Heart right ventricle (tissue), 16 donors: ENCODE measurements at regions not wholly inside any gene's neighbourhood (a gene's known extent, or its start where the extent isn't known, plus 50 kb on each side); places are given as distances from the start of the nearest gene placed in this dataset.

Experiments
- ATAC-seq, 8 donors: fragments of 200-7000 bp; cut with Tn5 transposase; one replicate each; pipeline ENCODE4 v1.9.1; 2020; ENCODE audit warnings: mild to moderate bottlenecking in 8 of 8, moderate library complexity in 8 of 8, moderate number of reproducible peaks in 1 of 8
- DNase-seq, 2 donors: peaks; one replicate each; pipeline ENCODE4 v3.0.0-alpha.2; 2020
- H3K27ac ChIP-seq, 10 donors: fragments of 200-600 bp; sonication (generic) in 2 of 10; one replicate each; pipeline versions ENCODE4 v1.5.0 to v1.8.0; 2020 to 2022; ENCODE audit warnings: mild to moderate bottlenecking in 3 of 10
- H3K27me3 ChIP-seq, 7 donors: fragments of 200-600 bp; one replicate each; pipeline ENCODE4 v1.8.0; 2021 to 2022; ENCODE audit warnings: mild to moderate bottlenecking in 2 of 7
- H3K36me3 ChIP-seq, 9 donors: fragments of 200-600 bp; sonication (generic) in 1 of 9; one replicate each; pipeline versions ENCODE4 v1.5.0 to v1.8.0; 2020 to 2022; ENCODE audit warnings: mild to moderate bottlenecking in 2 of 9
- H3K4me1 ChIP-seq, 9 donors: fragments of 200-600 bp; sonication (generic) in 1 of 9; one replicate each; pipeline versions ENCODE4 v1.5.0 to v1.8.0; 2020 to 2022; ENCODE audit warnings: mild to moderate bottlenecking in 4 of 9
- H3K4me3 ChIP-seq, 10 donors: fragments of 200-600 bp; sonication (generic) in 2 of 10; one replicate each; pipeline versions ENCODE4 v1.5.0 to v1.8.0; 2020 to 2022; ENCODE audit warnings: mild to moderate bottlenecking in 7 of 10, moderate library complexity in 2 of 10
- H3K9me3 ChIP-seq, 11 donors: fragments of 200-600 bp in 10 of 11; sonication (generic) in 2 of 11; one replicate each; pipeline versions ENCODE4 v1.5.0 to v1.8.0; 2013 to 2022; ENCODE audit warnings: mild to moderate bottlenecking in 2 of 11, control low read depth in 1 of 11, moderate library complexity in 1 of 11
- CTCF ChIP-seq, 9 donors: fragments of 200-600 bp; sonication (generic) in 2 of 9; IDR thresholded peaks; one replicate each; pipeline versions ENCODE4 v1.5.0 to v1.8.0; 2021 to 2022; ENCODE audit warnings: antibody characterized with exemption in 9 of 9, mild to moderate bottlenecking in 5 of 9, moderate library complexity in 1 of 9
- WGBS, 2 donors: extraction: QIAGEN DNeasy Blood & Tissue Kit; methylation state at CpG; one replicate each; pipeline ENCODE4 v1.1.7; 2013; ENCODE audit warnings: inconsistent platforms in 1 of 2; 5-methylcytosine and 5-hydroxymethylcytosine counted together
- intact Hi-C, 10 donors: fragments of 100-400 bp; cut with DNase I; formaldehyde crosslinking; loops; one replicate each; pipeline versions ENCODE4 v1.11.1 to v1.14.2; 2022
- donor health status: Arrhythmogenic right ventricular cardiomyopathy.
- donor health status: ischemic (EF 13 %, LVEDD 7.1; RV severe dilation, severe dysfunction).
- donor health status: healthy with polysubstance abuse.
- donor health status: DM: no; HTN: yes; CAD: no.
- donor health status: DM: no; HTN: no; CAD: no.
- donor health status: ischemic (EF 25% LVEDD 6.9; RV normal size, moderate dysfunction).
- donor health status: ischemic (EF 25% LVEDD 5.7; RV mildly dilated, moderate dysfunction).
- donor health status: healthy.
- donor health status: DM: yes; HTN: yes; CAD: no.
- donor health status: Ischemic cardiomyopathy.
- donor health status: ischemic (EF 35%, LVEDD 5.7; RV mildly dilated, moderate dysfunction).
- donor health status: nonischemic (EF 11% LVEDD 7.7; RV severe dilation, severe dysfunction).
- donor health status: DM: yes; HTN: yes; CAD: no.
- donor health status: PGD.
- donor health status: ischemic (EF 29% LVEDD 5.4; RV normal size, mild dysfunction).
- donor health status: nonischemic (EF 23%, LVEDD 6.1; RV moderate dilation, normal function).

GRCh38 chr3:55296030-55296429, 191.1 kb downstream of the WNT5A start:
- Histone ChIP-seq H3K9me3 (peaks cover 0 to 14% (median 0%) of the 10 kb centered on the region in 11 donors), H3K36me3 (no peaks in the 10 kb centered on the region), H3K4me1 (no peaks in the 10 kb centered on the region), H3K27ac (no peak overlapping the region), H3K27me3 (no peaks in the 10 kb centered on the region), H3K4me3 (no peak overlapping the region)
- no peak for ATAC-seq
- intact Hi-C loops = no loop called here
- 83 to 93% methylated on average over 2 of the region's 2 CpGs for WGBS, 2 donors
- DNase-seq = no peak
- no peak for TF ChIP-seq CTCF (IDR thresholded peaks at IDR 0.05)

DNA sequence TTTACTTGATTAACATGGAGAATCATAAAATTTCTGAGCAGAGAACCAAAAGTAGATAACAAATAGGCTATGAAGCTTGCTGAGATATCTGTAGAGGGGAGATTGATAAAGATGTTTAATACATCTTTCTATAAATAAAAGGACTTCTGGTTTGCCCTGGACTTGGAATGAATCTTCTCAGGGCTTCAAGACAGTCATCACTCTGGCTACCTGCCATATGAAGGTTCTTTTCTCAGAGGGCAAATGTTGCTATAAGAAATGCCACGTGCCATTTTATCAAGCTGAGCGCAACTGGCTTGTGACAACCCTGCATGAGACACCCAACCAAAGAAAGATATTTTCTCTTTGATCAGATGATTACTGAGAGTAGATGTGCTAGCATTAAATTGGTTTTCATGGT, 192.5 kb downstream of the WNT5A start:
- intact Hi-C loops = no loop called here
- WGBS, 2 donors = 76 to 82% methylated on average over 2 of the region's 2 CpGs
- peaks cover 0 to 10% (median 0%) of the 10 kb centered on the region in 11 donors for H3K9me3 ChIP-seq
- no peak for DNase-seq
- ATAC-seq = no peak
- H3K27me3 ChIP-seq = no peaks in the 10 kb centered on the region
- TF ChIP-seq CTCF (IDR thresholded peaks at IDR 0.05) = no peak
- H3K4me1 ChIP-seq = no peaks in the 10 kb centered on the region
- no peak overlapping the region for H3K27ac ChIP-seq
- H3K4me3 ChIP-seq = no peak overlapping the region
- no peaks in the 10 kb centered on the region for H3K36me3 ChIP-seq

DNA sequence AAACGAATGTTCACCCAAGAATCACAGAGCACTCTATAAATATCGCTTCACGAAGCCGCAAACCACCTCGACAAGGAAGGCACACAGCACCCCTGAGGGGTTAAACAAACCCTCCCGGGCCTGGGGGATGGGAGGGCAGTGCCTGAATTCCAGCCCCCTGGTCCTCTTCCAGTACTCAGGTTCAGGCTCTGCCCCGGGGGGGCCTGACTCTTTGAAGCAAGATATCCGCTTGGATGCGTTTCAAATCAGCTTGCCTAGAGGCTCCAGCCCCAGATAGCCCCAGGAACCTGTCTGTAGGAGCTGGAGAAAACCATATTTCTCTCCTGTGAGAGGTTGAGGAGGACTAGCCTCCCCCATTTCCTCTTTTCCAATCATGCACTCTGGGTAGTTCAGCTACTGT, 194.7 kb downstream of the WNT5A start:
- no peak for TF ChIP-seq CTCF (IDR thresholded peaks at IDR 0.05)
- no peaks in the 10 kb centered on the region for H3K36me3 ChIP-seq
- H3K27ac ChIP-seq = no peak overlapping the region
- intact Hi-C loops = no loop called here
- no peaks in the 10 kb centered on the region for H3K27me3 ChIP-seq
- DNase-seq = no peak
- WGBS, 2 donors = 17 to 23% methylated on average over 9 of the region's 9 CpGs
- no peaks in the 10 kb centered on the region for H3K4me1 ChIP-seq
- H3K9me3 ChIP-seq = no peaks in the 10 kb centered on the region
- no peak overlapping the region for H3K4me3 ChIP-seq
- no peak for ATAC-seq

GRCh38 chr3:55288657-55289056, 198.4 kb downstream of the WNT5A start:
- H3K9me3 ChIP-seq = no peaks in the 10 kb centered on the region
- no peaks in the 10 kb centered on the region for H3K27me3 ChIP-seq
- ATAC-seq = no peak
- no peaks in the 10 kb centered on the region for H3K36me3 ChIP-seq
- H3K27ac ChIP-seq = no peak overlapping the region
- DNase-seq = no peak
- no peak for TF ChIP-seq CTCF (IDR thresholded peaks at IDR 0.05)
- intact Hi-C loops = no loop called here
- no peak overlapping the region for H3K4me3 ChIP-seq
- peaks cover 0 to 2% (median 0%) of the 10 kb centered on the region in 9 donors for H3K4me1 ChIP-seq

GRCh38 chr3:55286693-55287092, 200.4 kb downstream of the WNT5A start:
- Histone ChIP-seq H3K4me3 (no peak overlapping the region), H3K36me3 (no peaks in the 10 kb centered on the region), H3K4me1 (peaks cover 0 to 2% (median 0%) of the 10 kb centered on the region in 9 donors), H3K9me3 (no peaks in the 10 kb centered on the region), H3K27ac (no peak overlapping the region), H3K27me3 (no peaks in the 10 kb centered on the region)
- TF ChIP-seq CTCF (IDR thresholded peaks at IDR 0.05) = no peak
- 12 to 19% methylated on average over 1 of the region's 1 CpG for WGBS, 2 donors
- intact Hi-C loops = no loop called here
- ATAC-seq (peak in 2 of 8 donors; percentile 20 to 59), DNase-seq (no peak)
